HCT116 (cell line): ENCODE measurements at regions not wholly inside any gene's neighbourhood (a gene's known extent, or its start where the extent isn't known, plus 50 kb on each side); places are given as distances from the start of the nearest gene placed in this dataset.

Experiments
- ATAC-seq: fragments of 200-7000 bp; cut with Tn5 transposase; 2 replicates; pipeline ENCODE4 v1.9.1; 2020; ENCODE audit warnings: mild to moderate bottlenecking, moderate library complexity
- BruUV-seq: library from RNA; stranded (reverse); fragments of 400-500 nt; replicated peaks from 2 replicates; lab custom pipeline; 2021; lab: Mats Ljungman, UMichigan
- CTCF ChIA-PET: fragments of 300-600 bp; sonication (Branson Sonifier 250); formaldehyde crosslinking; loops from one replicate; lab custom pipeline; 2021; ENCODE audit warnings: antibody characterized with exemption; lab: Charles Lee
- POLR2A ChIA-PET: fragments of 300-600, 350-600 bp; sonication (Branson Sonifier 250); formaldehyde crosslinking; loops from one replicate; lab custom pipeline; 2021; ENCODE audit warnings: antibody characterized with exemption; lab: Charles Lee
- RAD21 ChIA-PET, 2 experiments: fragments of 300-600 bp; sonication (Branson Sonifier 250); formaldehyde crosslinking; loops; one replicate each; lab custom pipeline; 2023; ENCODE audit warnings: low total read pairs in 2 of 2; ENCODE audit not compliant: uncharacterized antibody in 2 of 2, unreplicated experiment in 2 of 2, low non-redundant PET in 1 of 2; lab: Charles Lee
- DNase-seq: peaks from one replicate; pipeline ENCODE4 v3.0.0-alpha.2; 2010; ENCODE audit warnings: low read depth, low spot score
- H2AFZ ChIP-seq: fragments of 200-600 bp; shearing (Covaris generic), sonication (generic); 2 replicates; pipeline ENCODE4 v1.6.1; 2017; ENCODE audit warnings: low read depth, mixed run types, mixed read lengths, antibody characterized with exemption, low read length; ENCODE audit not compliant: poor library complexity, severe bottlenecking
- H3K27ac ChIP-seq: 2 replicates; pipeline ENCODE4 v1.5.1; 2012; ENCODE audit warnings: low read depth, low read length
- H3K27me3 ChIP-seq: fragments of 200-600 bp; sonication (generic); 2 replicates; pipeline ENCODE4 v1.6.1; 2016; ENCODE audit warnings: mixed run types, low read length, mixed read lengths; ENCODE audit not compliant: insufficient read depth
- H3K36me3 ChIP-seq, 2 experiments: fragments of 200-500 bp in 1 of 2; fragments of 200-600 bp in 1 of 2; sonication (Bioruptor generic) in 1 of 2; sonication (generic) in 1 of 2; 2 replicates each; pipeline versions ENCODE4 v1.5.1 to v1.6.1; 2014 to 2016; ENCODE audit warnings: low read length in 2 of 2, inconsistent platforms in 1 of 2, mixed read lengths in 1 of 2, mixed run types in 1 of 2; ENCODE audit not compliant: insufficient read depth in 2 of 2, control insufficient read depth in 1 of 2
- H3K4me1 ChIP-seq, 2 experiments: fragments of 200-600 bp in 1 of 2; sonication (generic) in 1 of 2; 2 replicates each; pipeline versions ENCODE4 v1.5.1 to v1.6.1; 2012 to 2017; ENCODE audit warnings: low read length in 2 of 2, inconsistent platforms in 1 of 2, mild to moderate bottlenecking in 1 of 2, mixed read lengths in 1 of 2, mixed run types in 1 of 2, moderate library complexity in 1 of 2; ENCODE audit not compliant: insufficient read depth in 2 of 2, control insufficient read depth in 1 of 2
- H3K4me2 ChIP-seq: fragments of 200-600 bp; sonication (generic); 2 replicates; pipeline ENCODE4 v1.6.1; 2017; ENCODE audit warnings: mixed run types, low read length, mixed read lengths
- H3K4me3 ChIP-seq, 2 experiments: fragments of 200-600 bp in 1 of 2; sonication (generic) in 1 of 2; replicated peaks in 1 of 2; 2 replicates each; pipeline ENCODE4 v1.5.1; 2011 to 2016; ENCODE audit warnings: low read length in 2 of 2, control low read depth in 1 of 2, low read depth in 1 of 2, mild to moderate bottlenecking in 1 of 2, mixed read lengths in 1 of 2, mixed run types in 1 of 2
- H3K79me2 ChIP-seq: fragments of 200-600 bp; sonication (generic); 2 replicates; pipeline ENCODE4 v1.6.1; 2017; ENCODE audit warnings: mild to moderate bottlenecking, mixed run types, low read length, moderate library complexity, mixed read lengths; ENCODE audit not compliant: insufficient read depth
- H3K9ac ChIP-seq: fragments of 200-600 bp; sonication (generic); 2 replicates; pipeline ENCODE4 v1.6.1; 2016; ENCODE audit warnings: low read length, mixed read lengths
- H3K9me2 ChIP-seq: fragments of 200-600 bp; sonication (generic), shearing (Covaris generic); 2 replicates; pipeline ENCODE4 v1.6.1; 2017; ENCODE audit warnings: mixed run types, mild to moderate bottlenecking, moderate library complexity; ENCODE audit not compliant: insufficient read depth
- H3K9me3 ChIP-seq, 2 experiments: fragments of 200-500 bp in 1 of 2; fragments of 200-600 bp in 1 of 2; sonication (Bioruptor generic) in 1 of 2; sonication (generic) in 1 of 2; 2 replicates each; pipeline ENCODE4 v1.6.1; 2014 to 2017; ENCODE audit warnings: low read length in 2 of 2, mixed read lengths in 2 of 2, inconsistent platforms in 1 of 2, low read depth in 1 of 2, mild to moderate bottlenecking in 1 of 2, mixed run types in 1 of 2, moderate library complexity in 1 of 2; ENCODE audit not compliant: control insufficient read depth in 1 of 2, insufficient read depth in 1 of 2
- H4K20me1 ChIP-seq: fragments of 200-600 bp; sonication (generic), shearing (Covaris generic); 2 replicates; pipeline ENCODE4 v1.6.1; 2017; ENCODE audit warnings: mixed run types, mild to moderate bottlenecking, moderate library complexity; ENCODE audit not compliant: insufficient read depth
- CBX3 ChIP-seq: IDR thresholded peaks from 2 replicates; pipeline ENCODE4 v1.6.1; 2012; ENCODE audit warnings: low read depth
- CEBPB ChIP-seq: IDR thresholded peaks from 2 replicates; pipeline ENCODE4 v1.6.1; 2012; ENCODE audit warnings: low read depth
- ELF1 ChIP-seq: IDR thresholded peaks from 2 replicates; pipeline ENCODE4 v1.6.1; 2012; ENCODE audit warnings: low read depth, borderline replicate concordance
- EZH2 ChIP-seq: fragments of 200-600 bp; sonication (generic); IDR thresholded peaks from 2 replicates; pipeline ENCODE4 v1.6.1; 2017; ENCODE audit warnings: antibody characterized with exemption, mixed run types
- EZH2phosphoT487 ChIP-seq: fragments of 200-600 bp; IDR thresholded peaks from 2 replicates; pipeline ENCODE4 v1.6.1; 2018; ENCODE audit warnings: antibody characterized with exemption, borderline replicate concordance
- FOSL1 ChIP-seq: IDR thresholded peaks from 2 replicates; pipeline ENCODE4 v1.6.1; 2012; ENCODE audit warnings: low read depth
- JUND ChIP-seq: IDR thresholded peaks from 2 replicates; pipeline ENCODE4 v1.6.1; 2012
- MAX ChIP-seq: IDR thresholded peaks from 2 replicates; pipeline ENCODE4 v1.6.1; 2012
- POLR2A ChIP-seq: IDR thresholded peaks from 2 replicates; pipeline ENCODE4 v1.7.0; 2011; ENCODE audit warnings: borderline replicate concordance; ENCODE audit not compliant: insufficient read depth, insufficient read length; ENCODE audit errors: extremely low read depth
- POLR2AphosphoS5 ChIP-seq: IDR thresholded peaks from 2 replicates; pipeline ENCODE4 v1.6.1; 2011; ENCODE audit warnings: mild to moderate bottlenecking, low read depth, low read length, moderate library complexity
- RAD21 ChIP-seq: IDR thresholded peaks from 2 replicates; pipeline ENCODE4 v1.6.1; 2012; ENCODE audit warnings: low read depth, mild to moderate bottlenecking
- REST ChIP-seq: IDR thresholded peaks from 2 replicates; pipeline ENCODE4 v1.6.1; 2012; ENCODE audit warnings: low read depth
- SIN3A ChIP-seq: IDR thresholded peaks from 2 replicates; pipeline ENCODE4 v1.6.1; 2012; ENCODE audit warnings: low read depth
- SP1 ChIP-seq: IDR thresholded peaks from 2 replicates; pipeline ENCODE4 v1.6.1; 2012; ENCODE audit warnings: low read depth
- SRF ChIP-seq: IDR thresholded peaks from 2 replicates; pipeline ENCODE4 v1.6.1; 2012; ENCODE audit warnings: low read depth
- YY1 ChIP-seq: IDR thresholded peaks from 2 replicates; pipeline ENCODE4 v1.6.1; 2011; ENCODE audit warnings: low read length, low read depth, moderate library complexity, mild to moderate bottlenecking; ENCODE audit not compliant: insufficient replicate concordance; ENCODE audit errors: extremely low read depth
- ZBTB33 ChIP-seq: IDR thresholded peaks from 2 replicates; pipeline ENCODE4 v1.6.1; 2011; ENCODE audit warnings: mild to moderate bottlenecking, low read length, moderate library complexity; ENCODE audit not compliant: insufficient replicate concordance; ENCODE audit errors: extremely low read depth
- ZFX ChIP-seq: fragments of 450-650 bp; IDR thresholded peaks from 2 replicates; pipeline ENCODE4 v1.6.1; 2017
- ZNF274 ChIP-seq: fragments of 200-500 bp; sonication (Bioruptor generic); IDR thresholded peaks from 2 replicates; pipeline ENCODE4 v1.6.1; 2014; ENCODE audit warnings: mild to moderate bottlenecking, low read depth, low read length, inconsistent platforms
- intact Hi-C: fragments of 100-400 bp; cut with micrococcal nuclease; formaldehyde crosslinking; loops from 2 replicates; pipeline ENCODE4 v1.10.0; 2022

- Histone ChIP-seq H3K27ac (no peak overlapping the region), H3K9me3 (peaks cover 9 to 21% of the 10 kb centered on the region in 2 experiments; a peak in 2 of 4 replicates), H3K27me3 (no peaks in the 10 kb centered on the region), H3K79me2 (no peaks in the 10 kb centered on the region), H3K4me2 (no peak overlapping the region), H3K4me3 (no peak overlapping the region), H4K20me1 (no peaks in the 10 kb centered on the region), H2AFZ (no peak overlapping the region), H3K36me3 (no peaks in the 10 kb centered on the region), H3K4me1 (no peaks in the 10 kb centered on the region), H3K9ac (no peak overlapping the region), H3K9me2 (no peaks in the 10 kb centered on the region)
- TF ChIP-seq REST (no peak), SP1 (no peak), SRF (no peak), CBX3 (no peak), MAX (no peak), ZNF274 (no peak), CEBPB (no peak), YY1 (no peak), SIN3A (no peak), POLR2A (no peak), EZH2 (no peak), RAD21 (no peak), ELF1 (no peak), ZFX (no peak), ZBTB33 (no peak), FOSL1 (no peak), EZH2phosphoT487 (no peak), POLR2AphosphoS5 (no peak), JUND (no peak)
- ATAC-seq (no peak), DNase-seq (no peak)
- ChIA-PET CTCF (no interaction called here), POLR2A (no interaction called here), RAD21 (no interaction called here)
- no TSS peak for BruUV-seq
- intact Hi-C loops = no loop called here
These were observed 1699.3 kb upstream of the CDH9 start for GRCh38 chr5:28737682-28738081.
